Keratinocyte (primary cell): ENCODE measurements at regions not wholly inside any gene's neighbourhood (a gene's known extent, or its start where the extent isn't known, plus 50 kb on each side); places are given as distances from the start of the nearest gene placed in this dataset.

Experiments
- DNase-seq: peaks from one replicate; pipeline ENCODE4 v3.0.0-alpha.2; 2011; ENCODE audit warnings: low read depth, missing footprints, low spot score
- FAIRE-seq: peaks from 2 replicates; lab custom pipeline; 2011; peaks lifted over from hg19 to GRCh38; lab: Jason Lieb, UNC
- H2AFZ ChIP-seq: 2 replicates; pipeline ENCODE4 v1.6.0; 2012; ENCODE audit warnings: low read length, control low read depth, inconsistent platforms; ENCODE audit not compliant: control insufficient read depth
- H3K27ac ChIP-seq: 2 replicates; pipeline ENCODE4 v1.5.1; 2011; ENCODE audit warnings: low read length; ENCODE audit not compliant: control insufficient read depth, insufficient read depth
- H3K27me3 ChIP-seq: 3 replicates; pipeline ENCODE4 v1.6.0; 2011; ENCODE audit warnings: low read length; ENCODE audit not compliant: control insufficient read depth, insufficient read depth; ENCODE audit errors: extremely low read depth
- H3K36me3 ChIP-seq, 2 experiments: 2 replicates in 1 of 2; 3 replicates in 1 of 2; pipeline ENCODE4 v1.5.1; 2011; ENCODE audit warnings: low read length in 2 of 2, mild to moderate bottlenecking in 1 of 2; ENCODE audit not compliant: control insufficient read depth in 2 of 2, insufficient read depth in 2 of 2; ENCODE audit errors: extremely low read depth in 1 of 2
- H3K4me1 ChIP-seq: 3 replicates; pipeline ENCODE4 v1.5.1; 2011; ENCODE audit warnings: low read length; ENCODE audit not compliant: control insufficient read depth, insufficient read depth; ENCODE audit errors: extremely low read depth
- H3K4me2 ChIP-seq: 3 replicates; pipeline ENCODE4 v1.6.0; 2011; ENCODE audit warnings: low read depth, low read length; ENCODE audit not compliant: control insufficient read depth, insufficient read depth; ENCODE audit errors: extremely low read depth
- H3K4me3 ChIP-seq, 3 experiments: fragments of 200-600 bp in 1 of 3; sonication (generic) in 1 of 3; 2 replicates in 2 of 3; 3 replicates in 1 of 3; pipeline ENCODE4 v1.5.1; 2011 to 2016; ENCODE audit warnings: low read length in 3 of 3, mild to moderate bottlenecking in 3 of 3, control low read depth in 2 of 3, inconsistent platforms in 1 of 3, low read depth in 1 of 3, mixed read lengths in 1 of 3, mixed run types in 1 of 3, moderate library complexity in 1 of 3; ENCODE audit not compliant: control insufficient read depth in 2 of 3, insufficient read depth in 2 of 3; ENCODE audit errors: extremely low read depth in 1 of 3
- H3K79me2 ChIP-seq: 2 replicates; pipeline ENCODE4 v1.6.0; 2012; ENCODE audit warnings: low read length; ENCODE audit not compliant: control insufficient read depth, insufficient read depth
- H3K9ac ChIP-seq: 3 replicates; pipeline ENCODE4 v1.6.0; 2011; ENCODE audit warnings: low read length; ENCODE audit not compliant: control insufficient read depth, insufficient read depth; ENCODE audit errors: extremely low read depth
- H3K9me1 ChIP-seq: 3 replicates; pipeline ENCODE4 v1.6.0; 2011; ENCODE audit warnings: low read length; ENCODE audit not compliant: control insufficient read depth, insufficient read depth; ENCODE audit errors: extremely low read depth
- H3K9me3 ChIP-seq: 2 replicates; pipeline ENCODE4 v1.5.1; 2012; ENCODE audit warnings: low read depth, low read length; ENCODE audit not compliant: control insufficient read depth
- H4K20me1 ChIP-seq: 3 replicates; pipeline ENCODE4 v1.6.0; 2011; ENCODE audit warnings: low read length; ENCODE audit not compliant: control insufficient read depth, insufficient read depth; ENCODE audit errors: extremely low read depth
- CTCF ChIP-seq, 3 experiments: IDR thresholded peaks in 1 of 3; conservative IDR thresholded peaks in 1 of 3; optimal IDR thresholded peaks in 1 of 3; 2 replicates in 2 of 3; 3 replicates in 1 of 3; pipeline versions ENCODE3 to v1.5.1; 2011; ENCODE audit warnings: low read length in 3 of 3, mild to moderate bottlenecking in 3 of 3, moderate library complexity in 2 of 3, control low read depth in 1 of 3, inconsistent platforms in 1 of 3; ENCODE audit not compliant: insufficient read depth in 2 of 3; ENCODE audit errors: extremely low read depth in 1 of 3
- EZH2 ChIP-seq: IDR thresholded peaks from one replicate; pipeline ENCODE4 v1.6.1; 2012; ENCODE audit warnings: inconsistent platforms, mild to moderate bottlenecking, low read length, moderate library complexity
- dilution Hi-C: fragments of 300-500 bp; cut with MboI; formaldehyde crosslinking; loops from one replicate; pipeline ENCODE4 v1.7.0; 2020; ENCODE audit warnings: low sequenced_read_pairs; ENCODE audit not compliant: extremely low pct_ligation_motif_present

- no peak overlapping the region for H3K9ac ChIP-seq
- no peaks in the 10 kb centered on the region for H3K9me1 ChIP-seq
- no peaks in the 10 kb centered on the region for H3K79me2 ChIP-seq
- H3K9me3 ChIP-seq = no peaks in the 10 kb centered on the region
- H3K4me1 ChIP-seq = no peaks in the 10 kb centered on the region
- TF ChIP-seq CTCF (optimal IDR thresholded peaks at IDR 0.05 in 1 of 3, IDR thresholded peaks at IDR 0.05 in 1 of 3, conservative IDR thresholded peaks at IDR 0.05 in 1 of 3; ENCODE audit: extremely low read depth in 1 of 3, insufficient read depth in 2 of 3, low read length in 3 of 3) (no peak), EZH2 (no peak)
- no peak for FAIRE-seq
- DNase-seq = no peak
- H3K4me3 ChIP-seq = no peak overlapping the region
- dilution Hi-C loops = no loop called here
- H3K36me3 ChIP-seq = no peaks in the 10 kb centered on the region
- H2AFZ ChIP-seq = no peak overlapping the region
- no peak overlapping the region for H3K4me2 ChIP-seq
- no peaks in the 10 kb centered on the region for H4K20me1 ChIP-seq
- no peak overlapping the region for H3K27ac ChIP-seq
- H3K27me3 ChIP-seq = no peaks in the 10 kb centered on the region
Observed at GRCh38 chr5:143882520-143882919, 70.6 kb downstream of the HMHB1 start.

DNA sequence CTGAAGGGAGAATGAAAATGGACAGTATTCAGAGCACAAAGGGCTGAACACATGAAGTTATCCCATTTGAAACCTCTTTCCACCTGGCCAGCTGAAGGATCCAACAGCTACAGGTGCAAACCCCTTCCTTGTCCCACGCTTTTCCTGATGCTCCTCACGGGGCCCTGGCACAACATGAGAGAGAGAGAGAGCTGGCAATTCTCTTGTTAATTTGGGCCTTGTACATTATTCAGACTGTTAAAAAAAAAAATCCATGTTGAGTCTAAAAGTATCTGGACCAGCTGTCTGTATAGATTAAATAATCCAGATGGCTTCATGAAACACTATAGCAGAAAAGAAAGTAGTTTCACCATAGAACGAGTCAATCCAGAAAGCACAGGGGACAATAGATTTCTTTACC lies 74.1 kb downstream of the HMHB1 start:
- Histone ChIP-seq H3K4me2 (no peak overlapping the region), H3K27me3 (no peaks in the 10 kb centered on the region), H4K20me1 (no peaks in the 10 kb centered on the region), H3K27ac (no peak overlapping the region), H3K9ac (no peak overlapping the region), H3K4me1 (peaks cover 10% of the 10 kb centered on the region), H3K4me3 (no peak overlapping the region), H3K79me2 (no peaks in the 10 kb centered on the region), H2AFZ (no peak overlapping the region), H3K9me1 (no peaks in the 10 kb centered on the region), H3K9me3 (no peaks in the 10 kb centered on the region), H3K36me3 (no peaks in the 10 kb centered on the region)
- no peak for DNase-seq
- TF ChIP-seq EZH2 (no peak), CTCF (optimal IDR thresholded peaks at IDR 0.05 in 1 of 3, IDR thresholded peaks at IDR 0.05 in 1 of 3, conservative IDR thresholded peaks at IDR 0.05 in 1 of 3; ENCODE audit: extremely low read depth in 1 of 3, insufficient read depth in 2 of 3, low read length in 3 of 3) (no peak)
- FAIRE-seq = no peak
- dilution Hi-C loops = no loop called here
